Heart left ventricle (tissue), 16 donors: ENCODE measurements at regions not wholly inside any gene's neighbourhood (a gene's known extent, or its start where the extent isn't known, plus 50 kb on each side); places are given as distances from the start of the nearest gene placed in this dataset.

ENCODE experiments used
- ATAC-seq, 4 donors: fragments of 200-7000 bp; cut with Tn5 transposase; one replicate each; pipeline ENCODE4 v1.9.1; 2020 to 2022; ENCODE audit warnings: moderate library complexity in 4 of 4, mild to moderate bottlenecking in 3 of 4, moderate number of reproducible peaks in 1 of 4
- DNase-seq, 5 donors: peaks; one replicate each; pipeline ENCODE4 v3.0.0-alpha.2; 2020
- H3K27ac ChIP-seq, 12 donors: fragments of 200-600 bp; sonication (generic) in 4 of 12; one replicate each; pipeline versions ENCODE4 v1.5.0 to v1.8.0; 2016 to 2022; ENCODE audit warnings: mild to moderate bottlenecking in 2 of 12
- H3K27me3 ChIP-seq, 9 donors: fragments of 200-600 bp; sonication (generic) in 2 of 9; one replicate each; pipeline versions ENCODE4 v1.5.1 to v1.8.0; 2016 to 2022; ENCODE audit warnings: mild to moderate bottlenecking in 3 of 9
- H3K36me3 ChIP-seq, 9 donors: fragments of 200-600 bp; sonication (generic) in 2 of 9; one replicate each; pipeline versions ENCODE4 v1.5.0 to v1.8.0; 2018 to 2022; ENCODE audit warnings: mild to moderate bottlenecking in 2 of 9
- H3K4me1 ChIP-seq, 12 donors: fragments of 200-600 bp; sonication (generic) in 4 of 12; one replicate each; pipeline versions ENCODE4 v1.5.0 to v1.8.0; 2016 to 2022; ENCODE audit warnings: mild to moderate bottlenecking in 3 of 12
- H3K4me3 ChIP-seq, 12 donors: fragments of 200-600 bp; sonication (generic) in 4 of 12; one replicate each; pipeline versions ENCODE4 v1.5.0 to v1.8.0; 2017 to 2022; ENCODE audit warnings: mild to moderate bottlenecking in 9 of 12, moderate library complexity in 4 of 12
- H3K9me3 ChIP-seq, 12 donors: fragments of 200-600 bp; sonication (generic) in 4 of 12; one replicate each; pipeline versions ENCODE4 v1.5.0 to v1.8.0; 2016 to 2022; ENCODE audit warnings: mild to moderate bottlenecking in 1 of 12
- CTCF ChIP-seq, 12 donors: fragments of 200-600 bp; sonication (generic) in 4 of 12; IDR thresholded peaks; one replicate each; pipeline versions ENCODE4 v1.5.0 to v1.8.0; 2018 to 2022; ENCODE audit warnings: antibody characterized with exemption in 12 of 12, mild to moderate bottlenecking in 5 of 12
- POLR2A ChIP-seq, 2 donors: fragments of 450-650 bp; IDR thresholded peaks; one replicate each; pipeline ENCODE4 v1.6.1; 2017; ENCODE audit warnings: antibody characterized with exemption in 2 of 2, mild to moderate bottlenecking in 2 of 2, moderate library complexity in 2 of 2
- WGBS, 4 donors: extraction: QIAGEN DNeasy Blood & Tissue Kit in 2 of 4; methylation state at CpG; one replicate each; pipeline versions ENCODE4 v1.1.5 to v1.1.7; 2013 to 2018; 5-methylcytosine and 5-hydroxymethylcytosine counted together
- intact Hi-C, 10 donors: fragments of 100-400 bp; cut with DNase I; formaldehyde crosslinking; loops; one replicate each; pipeline versions ENCODE4 v1.11.1 to v1.14.2; 2022
- donor health status: ischemic (EF 13 %, LVEDD 7.1; RV severe dilation, severe dysfunction).
- donor health status: healthy with polysubstance abuse.
- donor health status: DM: no; HTN: yes; CAD: no.
- donor health status: DM: no; HTN: no; CAD: no.
- donor health status: ischemic (EF 25% LVEDD 6.9; RV normal size, moderate dysfunction).
- donor health status: ischemic (EF 25% LVEDD 5.7; RV mildly dilated, moderate dysfunction).
- donor health status: healthy.
- donor health status: DM: yes; HTN: yes; CAD: no.
- donor health status: ischemic (EF 35%, LVEDD 5.7; RV mildly dilated, moderate dysfunction).
- donor health status: nonischemic (EF 11% LVEDD 7.7; RV severe dilation, severe dysfunction).
- donor health status: DM: yes; HTN: yes; CAD: no.
- donor health status: PGD.
- donor health status: ischemic (EF 29% LVEDD 5.4; RV normal size, mild dysfunction).
- donor health status: nonischemic (EF 23%, LVEDD 6.1; RV moderate dilation, normal function).

GRCh38 chr16:77059446-77059845 lies 131.5 kb upstream of the MON1B start:
- Histone ChIP-seq H3K27ac (no peak overlapping the region), H3K9me3 (peaks cover 0 to 8% (median 0%) of the 10 kb centered on the region in 12 donors), H3K4me1 (peaks cover 0 to 23% (median 13%) of the 10 kb centered on the region in 12 donors), H3K27me3 (no peaks in the 10 kb centered on the region), H3K4me3 (no peak overlapping the region), H3K36me3 (no peaks in the 10 kb centered on the region)
- no peak for ATAC-seq
- intact Hi-C loops = no loop called here
- no peak for TF ChIP-seq POLR2A (IDR thresholded peaks at IDR 0.05)
- no peak for DNase-seq

GRCh38 chr16:77060614-77061013 lies 130.4 kb upstream of the MON1B start:
- H3K27me3 ChIP-seq = no peaks in the 10 kb centered on the region
- ATAC-seq = no peak
- no peak overlapping the region for H3K4me3 ChIP-seq
- intact Hi-C loops = loop anchor here in 1 of 10 donors (10.0 kb wide), 1 partner anchor 104 kb away; no protein-coding TSS in a partner anchor
- no peak for DNase-seq
- TF ChIP-seq POLR2A (IDR thresholded peaks at IDR 0.05) = no peak
- no peak for TF ChIP-seq CTCF (IDR thresholded peaks at IDR 0.05)
- H3K27ac ChIP-seq = no peak overlapping the region
- 90 to 93% (median 91%) methylated on average over 1 of the region's 1 CpG for WGBS, 4 donors
- H3K36me3 ChIP-seq = no peaks in the 10 kb centered on the region
- H3K9me3 ChIP-seq = peaks cover 0 to 5% (median 0%) of the 10 kb centered on the region in 12 donors
- H3K4me1 ChIP-seq = peaks cover 0 to 24% (median 13%) of the 10 kb centered on the region in 12 donors

GRCh38 chr16:77062878-77063675 lies 127.9 kb upstream of the MON1B start:
- peak in 1 of 12 donors; percentile 7 for TF ChIP-seq CTCF (IDR thresholded peaks at IDR 0.05)
- no peak for TF ChIP-seq POLR2A (IDR thresholded peaks at IDR 0.05)
- Histone ChIP-seq H3K4me3 (peak overlapping the region in 1 of 12 donors; percentile 7), H3K27ac (peak overlapping the region in 1 of 12 donors; percentile 9), H3K27me3 (no peaks in the 10 kb centered on the region), H3K36me3 (no peaks in the 10 kb centered on the region), H3K4me1 (peaks cover 0 to 36% (median 16%) of the 10 kb centered on the region in 12 donors), H3K9me3 (no peaks in the 10 kb centered on the region)
- WGBS, 4 donors = 35 to 41% (median 39%) methylated on average over 11 of the region's 11 CpGs
- intact Hi-C loops = loop anchor here in 1 of 10 donors (10.0 kb wide), 1 partner anchor 102 kb away; no protein-coding TSS in a partner anchor
- DNase-seq (no peak), ATAC-seq (peak in 2 of 4 donors; percentile 47 to 61)

- Histone ChIP-seq H3K27ac (peak overlapping the region in 1 of 12 donors; percentile 9), H3K4me3 (no peak overlapping the region), H3K4me1 (peaks cover 0 to 39% (median 16%) of the 10 kb centered on the region in 12 donors), H3K36me3 (no peaks in the 10 kb centered on the region), H3K27me3 (no peaks in the 10 kb centered on the region), H3K9me3 (no peaks in the 10 kb centered on the region)
- peak in 1 of 4 donors; percentile 43 for ATAC-seq
- intact Hi-C loops = loop anchor here in 1 of 10 donors (10.0 kb wide), 1 partner anchor 101 kb away; no protein-coding TSS in a partner anchor
- DNase-seq = peak in 1 of 5 donors; percentile 34
- TF ChIP-seq CTCF (IDR thresholded peaks at IDR 0.05) (no peak), POLR2A (IDR thresholded peaks at IDR 0.05) (no peak)
- WGBS, 4 donors = 8 to 29% (median 21%) methylated on average over 1 of the region's 1 CpG
These were observed 127.3 kb upstream of the MON1B start for GRCh38 chr16:77063676-77064016.
